ENCODE measurements at regions not wholly inside any gene's neighbourhood (a gene's known extent, or its start where the extent isn't known, plus 50 kb on each side); places are given as distances from the start of the nearest gene placed in this dataset.
"Not testable (repeated sequence)": the region's sequence is repeated elsewhere in the genome, so short reads cannot be mapped to it uniquely, and the experiment has no call there.

GRCh38 chr21:9751087-9751585, 770.2 kb upstream of the TPTE start:
- not testable (repeated sequence) for TF ChIP-seq CTCF (conservative IDR thresholded peaks at IDR 0.05; ENCODE audit: low read length); EZH2phosphoT487 (IDR thresholded peaks at IDR 0.05; ENCODE audit: borderline replicate concordance, low read depth, low read length)
